CD8-positive, alpha-beta memory T cell (primary cell): ENCODE measurements at regions not wholly inside any gene's neighbourhood (a gene's known extent, or its start where the extent isn't known, plus 50 kb on each side); places are given as distances from the start of the nearest gene placed in this dataset.

ENCODE experiments used
- CTCF ChIA-PET: fragments of 350-600 bp; sonication (Branson Sonifier 250); formaldehyde crosslinking; loops from one replicate; lab custom pipeline; 2021; ENCODE audit warnings: antibody characterized with exemption; lab: Charles Lee
- POLR2A ChIA-PET: fragments of 350-600 bp; sonication (Branson Sonifier 250); formaldehyde crosslinking; loops from one replicate; lab custom pipeline; 2021; ENCODE audit warnings: antibody characterized with exemption; lab: Charles Lee
- DNase-seq, 5 donors: peaks; one replicate each; pipeline versions ENCODE4 v3.0.0 to v3.0.0-alpha.2; 2020 to 2022; ENCODE audit warnings: mixed read lengths in 1 of 5
- H3K27ac ChIP-seq: one replicate; pipeline ENCODE4 v1.7.0; 2013; ENCODE audit warnings: low read depth, mild to moderate bottlenecking, low read length, moderate library complexity
- H3K27me3 ChIP-seq: 2 replicates; pipeline ENCODE4 v1.7.0; 2013; ENCODE audit warnings: low read length, mild to moderate bottlenecking; ENCODE audit not compliant: insufficient read depth, poor library complexity, severe bottlenecking
- H3K36me3 ChIP-seq: 2 replicates; pipeline ENCODE4 v1.7.0; 2013; ENCODE audit warnings: mild to moderate bottlenecking, low read length, moderate library complexity; ENCODE audit not compliant: insufficient read depth
- H3K4me1 ChIP-seq: 2 replicates; pipeline ENCODE4 v1.7.0; 2013; ENCODE audit warnings: mild to moderate bottlenecking, low read length, moderate library complexity; ENCODE audit not compliant: insufficient read depth
- H3K4me3 ChIP-seq: 2 replicates; pipeline ENCODE4 v1.7.0; 2013; ENCODE audit warnings: mild to moderate bottlenecking, low read length
- H3K9me3 ChIP-seq: 2 replicates; pipeline ENCODE4 v1.7.0; 2013; ENCODE audit warnings: mild to moderate bottlenecking, low read length
- H3K27ac Mint-ChIP-seq, 8 donors: one replicate each; pipeline ENCODE4 v1.8.0; 2020 to 2021; ENCODE audit warnings: mixed read lengths in 8 of 8, mild to moderate bottlenecking in 6 of 8, inconsistent platforms in 3 of 8, moderate library complexity in 3 of 8
- H3K27me3 Mint-ChIP-seq, 2 donors: one replicate each; pipeline ENCODE4 v1.8.0; 2020 to 2021; ENCODE audit warnings: mixed read lengths in 2 of 2, mild to moderate bottlenecking in 1 of 2, moderate library complexity in 1 of 2
- H3K36me3 Mint-ChIP-seq, 3 donors: one replicate each; pipeline ENCODE4 v1.8.0; 2020 to 2021; ENCODE audit warnings: mixed read lengths in 3 of 3, inconsistent platforms in 1 of 3, mild to moderate bottlenecking in 1 of 3
- H3K4me1 Mint-ChIP-seq, 3 donors: one replicate each; pipeline ENCODE4 v1.8.0; 2020 to 2021; ENCODE audit warnings: mixed read lengths in 3 of 3, inconsistent platforms in 1 of 3, mild to moderate bottlenecking in 1 of 3
- H3K4me3 Mint-ChIP-seq, 7 donors: one replicate each; pipeline ENCODE4 v1.8.0; 2020 to 2021; ENCODE audit warnings: mixed read lengths in 7 of 7, mild to moderate bottlenecking in 6 of 7, moderate library complexity in 4 of 7, inconsistent platforms in 2 of 7
- H3K9me3 Mint-ChIP-seq, 5 donors: one replicate each; pipeline ENCODE4 v1.8.0; 2020 to 2022; ENCODE audit warnings: mixed read lengths in 5 of 5, mild to moderate bottlenecking in 3 of 5, moderate library complexity in 2 of 5, inconsistent platforms in 1 of 5

- H3K27ac ChIP-seq: no peak overlapping the region
- Mint-ChIP-seq H3K4me1 (no peaks in the 10 kb centered on the region), H3K36me3 (no peaks in the 10 kb centered on the region), H3K27me3 (no peaks in the 10 kb centered on the region), H3K4me3 (no peak overlapping the region), H3K27ac (no peak overlapping the region), H3K9me3 (peaks cover 2 to 30% (median 8%) of the 10 kb centered on the region in 5 donors)
- no peaks in the 10 kb centered on the region for H3K4me1 ChIP-seq
- H3K27me3 ChIP-seq: no peaks in the 10 kb centered on the region
- no peak for DNase-seq
- H3K4me3 ChIP-seq: no peak overlapping the region
- no peaks in the 10 kb centered on the region for H3K36me3 ChIP-seq
- POLR2A ChIA-PET: no interaction called here
- CTCF ChIA-PET: no interaction called here
- no peaks in the 10 kb centered on the region for H3K9me3 ChIP-seq
Measured at GRCh38 chr7:46970131-46970430, 611.8 kb downstream of the TNS3 start.

GRCh38 chr7:46969303-46970130, 612.4 kb downstream of the TNS3 start:
- peaks cover 7 to 36% (median 14%) of the 10 kb centered on the region in 5 donors for H3K9me3 Mint-ChIP-seq
- Histone ChIP-seq H3K27me3 (no peaks in the 10 kb centered on the region), H3K27ac (no peak overlapping the region), H3K36me3 (no peaks in the 10 kb centered on the region), H3K4me3 (no peak overlapping the region), H3K4me1 (no peaks in the 10 kb centered on the region), H3K9me3 (no peaks in the 10 kb centered on the region)
- H3K4me1 Mint-ChIP-seq: no peaks in the 10 kb centered on the region
- H3K4me3 Mint-ChIP-seq: no peak overlapping the region
- DNase-seq: no peak
- H3K27ac Mint-ChIP-seq: no peak overlapping the region
- ChIA-PET CTCF (no interaction called here), POLR2A (no interaction called here)
- no peaks in the 10 kb centered on the region for H3K36me3 Mint-ChIP-seq
- H3K27me3 Mint-ChIP-seq: no peaks in the 10 kb centered on the region

GRCh38 chr7:46968003-46968402, 613.9 kb downstream of the TNS3 start:
- H3K27me3 ChIP-seq: no peaks in the 10 kb centered on the region
- Mint-ChIP-seq H3K27ac (no peak overlapping the region), H3K27me3 (peaks cover 0 to 1% of the 10 kb centered on the region in 2 donors), H3K9me3 (peaks cover 10 to 46% (median 25%) of the 10 kb centered on the region in 5 donors), H3K4me3 (no peak overlapping the region), H3K4me1 (no peaks in the 10 kb centered on the region), H3K36me3 (no peaks in the 10 kb centered on the region)
- H3K9me3 ChIP-seq: no peaks in the 10 kb centered on the region
- no peak overlapping the region for H3K27ac ChIP-seq
- no peaks in the 10 kb centered on the region for H3K36me3 ChIP-seq
- H3K4me1 ChIP-seq: no peaks in the 10 kb centered on the region
- no peak for DNase-seq
- ChIA-PET CTCF (no interaction called here), POLR2A (no interaction called here)
- no peak overlapping the region for H3K4me3 ChIP-seq

- no peaks in the 10 kb centered on the region for H3K9me3 ChIP-seq
- Mint-ChIP-seq H3K27me3 (peaks cover 0 to 1% of the 10 kb centered on the region in 2 donors), H3K4me3 (no peak overlapping the region), H3K4me1 (no peaks in the 10 kb centered on the region), H3K36me3 (no peaks in the 10 kb centered on the region), H3K9me3 (peaks cover 17 to 56% (median 40%) of the 10 kb centered on the region in 5 donors), H3K27ac (no peak overlapping the region)
- no peaks in the 10 kb centered on the region for H3K36me3 ChIP-seq
- no peaks in the 10 kb centered on the region for H3K27me3 ChIP-seq
- no peak overlapping the region for H3K27ac ChIP-seq
- DNase-seq: no peak
- no peak overlapping the region for H3K4me3 ChIP-seq
- H3K4me1 ChIP-seq: no peaks in the 10 kb centered on the region
- CTCF ChIA-PET: no interaction called here
- POLR2A ChIA-PET: no interaction called here
Measured at GRCh38 chr7:46963719-46964118, 618.2 kb downstream of the TNS3 start.

- no peak overlapping the region for H3K4me3 ChIP-seq
- H3K36me3 ChIP-seq: no peaks in the 10 kb centered on the region
- ChIA-PET CTCF (no interaction called here), POLR2A (no interaction called here)
- Mint-ChIP-seq H3K4me1 (no peaks in the 10 kb centered on the region), H3K27ac (no peak overlapping the region), H3K36me3 (no peaks in the 10 kb centered on the region), H3K9me3 (peaks cover 17 to 51% (median 36%) of the 10 kb centered on the region in 5 donors), H3K4me3 (no peak overlapping the region), H3K27me3 (peaks cover 0 to 1% of the 10 kb centered on the region in 2 donors)
- H3K27me3 ChIP-seq: no peaks in the 10 kb centered on the region
- H3K27ac ChIP-seq: no peak overlapping the region
- H3K9me3 ChIP-seq: no peaks in the 10 kb centered on the region
- DNase-seq: no peak
- no peaks in the 10 kb centered on the region for H3K4me1 ChIP-seq
Measured at GRCh38 chr7:46960970-46961369, 620.9 kb downstream of the TNS3 start.

- ChIA-PET CTCF (no interaction called here), POLR2A (no interaction called here)
- no peak for DNase-seq
Measured at GRCh38 chr7:46957195-46957594, 624.7 kb downstream of the TNS3 start.

GRCh38 chr7:46955531-46955930, 626.4 kb downstream of the TNS3 start:
- Mint-ChIP-seq H3K36me3 (no peaks in the 10 kb centered on the region), H3K4me1 (no peaks in the 10 kb centered on the region), H3K27ac (no peak overlapping the region), H3K27me3 (peaks cover 0 to 3% of the 10 kb centered on the region in 2 donors), H3K9me3 (peaks cover 2 to 22% (median 11%) of the 10 kb centered on the region in 5 donors), H3K4me3 (no peak overlapping the region)
- ChIA-PET POLR2A (no interaction called here), CTCF (no interaction called here)
- no peaks in the 10 kb centered on the region for H3K36me3 ChIP-seq
- H3K9me3 ChIP-seq: no peaks in the 10 kb centered on the region
- no peaks in the 10 kb centered on the region for H3K4me1 ChIP-seq
- no peak for DNase-seq
- H3K27me3 ChIP-seq: no peaks in the 10 kb centered on the region
- no peak overlapping the region for H3K27ac ChIP-seq
- H3K4me3 ChIP-seq: no peak overlapping the region

More at GRCh38 chr7:46957195-46957594, 624.7 kb downstream of the TNS3 start:
- no peak overlapping the region for H3K4me3 Mint-ChIP-seq
- H3K36me3 Mint-ChIP-seq: no peaks in the 10 kb centered on the region
- no peaks in the 10 kb centered on the region for H3K4me1 ChIP-seq
- H3K9me3 ChIP-seq: no peaks in the 10 kb centered on the region
- no peak overlapping the region for H3K4me3 ChIP-seq
- no peak overlapping the region for H3K27ac ChIP-seq
- no peaks in the 10 kb centered on the region for H3K36me3 ChIP-seq
- H3K27me3 ChIP-seq: no peaks in the 10 kb centered on the region
- H3K27me3 Mint-ChIP-seq: peaks cover 0 to 3% of the 10 kb centered on the region in 2 donors
- H3K9me3 Mint-ChIP-seq: peaks cover 2 to 27% (median 15%) of the 10 kb centered on the region in 5 donors
- H3K4me1 Mint-ChIP-seq: no peaks in the 10 kb centered on the region
- H3K27ac Mint-ChIP-seq: no peak overlapping the region

GRCh38 chr7:46954181-46954580, 627.7 kb downstream of the TNS3 start:
- Mint-ChIP-seq H3K4me3 (no peak overlapping the region), H3K9me3 (peaks cover under 1 to 20% (median 7%) of the 10 kb centered on the region in 5 donors), H3K36me3 (no peaks in the 10 kb centered on the region), H3K27me3 (peaks cover 0 to 3% of the 10 kb centered on the region in 2 donors), H3K27ac (no peak overlapping the region), H3K4me1 (no peaks in the 10 kb centered on the region)
- ChIA-PET POLR2A (no interaction called here), CTCF (no interaction called here)
- no peaks in the 10 kb centered on the region for H3K4me1 ChIP-seq
- no peak overlapping the region for H3K27ac ChIP-seq
- no peaks in the 10 kb centered on the region for H3K36me3 ChIP-seq
- H3K27me3 ChIP-seq: no peaks in the 10 kb centered on the region
- no peaks in the 10 kb centered on the region for H3K9me3 ChIP-seq
- no peak for DNase-seq
- H3K4me3 ChIP-seq: no peak overlapping the region
